Gastrocnemius medialis (tissue), 4 donors: ENCODE measurements at regions not wholly inside any gene's neighbourhood (a gene's known extent, or its start where the extent isn't known, plus 50 kb on each side); places are given as distances from the start of the nearest gene placed in this dataset.

Experiments used
- POLR2A ChIP-seq, 2 donors: fragments of 450-650 bp; IDR thresholded peaks; one replicate each; pipeline ENCODE4 v1.6.1; 2017; ENCODE audit warnings: antibody characterized with exemption in 2 of 2, mild to moderate bottlenecking in 2 of 2, moderate library complexity in 2 of 2
- TF ChIP-seq, protein P1 (sequence below), 5 experiments: fragments of 450-650 bp in 3 of 5; fragments of 200-600 bp in 2 of 5; sonication (generic) in 2 of 5; IDR thresholded peaks in 4 of 5; conservative IDR thresholded peaks in 1 of 5; 1 replicate in 4 of 5; 2 replicates in 1 of 5; pipeline ENCODE4 v1.5.1; 2016 to 2019; ENCODE audit warnings: antibody characterized with exemption in 5 of 5, mild to moderate bottlenecking in 3 of 5, moderate library complexity in 3 of 5

GRCh38 chr9:120310035-120310434 lies 269.9 kb downstream of the CDK5RAP2 start:
- TF ChIP-seq, protein P1, sequence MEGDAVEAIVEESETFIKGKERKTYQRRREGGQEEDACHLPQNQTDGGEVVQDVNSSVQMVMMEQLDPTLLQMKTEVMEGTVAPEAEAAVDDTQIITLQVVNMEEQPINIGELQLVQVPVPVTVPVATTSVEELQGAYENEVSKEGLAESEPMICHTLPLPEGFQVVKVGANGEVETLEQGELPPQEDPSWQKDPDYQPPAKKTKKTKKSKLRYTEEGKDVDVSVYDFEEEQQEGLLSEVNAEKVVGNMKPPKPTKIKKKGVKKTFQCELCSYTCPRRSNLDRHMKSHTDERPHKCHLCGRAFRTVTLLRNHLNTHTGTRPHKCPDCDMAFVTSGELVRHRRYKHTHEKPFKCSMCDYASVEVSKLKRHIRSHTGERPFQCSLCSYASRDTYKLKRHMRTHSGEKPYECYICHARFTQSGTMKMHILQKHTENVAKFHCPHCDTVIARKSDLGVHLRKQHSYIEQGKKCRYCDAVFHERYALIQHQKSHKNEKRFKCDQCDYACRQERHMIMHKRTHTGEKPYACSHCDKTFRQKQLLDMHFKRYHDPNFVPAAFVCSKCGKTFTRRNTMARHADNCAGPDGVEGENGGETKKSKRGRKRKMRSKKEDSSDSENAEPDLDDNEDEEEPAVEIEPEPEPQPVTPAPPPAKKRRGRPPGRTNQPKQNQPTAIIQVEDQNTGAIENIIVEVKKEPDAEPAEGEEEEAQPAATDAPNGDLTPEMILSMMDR (IDR thresholded peaks at IDR 0.05 in 4 of 5, conservative IDR thresholded peaks at IDR 0.05 in 1 of 5): no peak
- no peak for TF ChIP-seq POLR2A (IDR thresholded peaks at IDR 0.05)
